Calu3 (cell line): ENCODE measurements at regions not wholly inside any gene's neighbourhood (a gene's known extent, or its start where the extent isn't known, plus 50 kb on each side); places are given as distances from the start of the nearest gene placed in this dataset.

Experiments used
- BruUV-seq: library from RNA; stranded (reverse); fragments of 400-500 nt; replicated peaks from 2 replicates; lab custom pipeline; 2021; lab: Mats Ljungman, UMichigan
- CTCF ChIA-PET: fragments of 300-600 bp; sonication (Branson Sonifier 250); formaldehyde crosslinking; loops from one replicate; lab custom pipeline; 2022; ENCODE audit warnings: antibody characterized with exemption; lab: Charles Lee
- DNase-seq: peaks from one replicate; pipeline ENCODE4 v3.0.0; 2022
- H3K27ac Mint-ChIP-seq: one replicate; pipeline ENCODE4 v1.8.0; 2022; ENCODE audit warnings: mixed read lengths; ENCODE audit not compliant: unreplicated experiment
- H3K27me3 Mint-ChIP-seq: one replicate; pipeline ENCODE4 v1.8.0; 2022; ENCODE audit warnings: mixed read lengths; ENCODE audit not compliant: unreplicated experiment
- H3K36me3 Mint-ChIP-seq: one replicate; pipeline ENCODE4 v1.8.0; 2022; ENCODE audit warnings: mild to moderate bottlenecking, moderate library complexity, mixed read lengths; ENCODE audit not compliant: insufficient read depth, unreplicated experiment
- H3K4me1 Mint-ChIP-seq: one replicate; pipeline ENCODE4 v1.8.0; 2022; ENCODE audit warnings: mild to moderate bottlenecking, low read depth, mixed read lengths; ENCODE audit not compliant: unreplicated experiment
- H3K4me3 Mint-ChIP-seq: one replicate; pipeline ENCODE4 v1.8.0; 2022; ENCODE audit warnings: mild to moderate bottlenecking, low read depth, moderate library complexity, mixed read lengths; ENCODE audit not compliant: unreplicated experiment
- H3K9me3 Mint-ChIP-seq: one replicate; pipeline ENCODE4 v1.8.0; 2022; ENCODE audit warnings: low read depth, mixed read lengths; ENCODE audit not compliant: unreplicated experiment
- CTCF ChIP-seq: fragments of 200-600 bp; IDR thresholded peaks from one replicate; pipeline ENCODE4 v1.8.0; 2022; ENCODE audit warnings: antibody characterized with exemption; ENCODE audit not compliant: unreplicated experiment
- intact Hi-C: fragments of 100-400 bp; cut with micrococcal nuclease; formaldehyde crosslinking; loops from one replicate; pipeline ENCODE4 v1.10.0; 2022; ENCODE audit not compliant: unreplicated experiment

DNA sequence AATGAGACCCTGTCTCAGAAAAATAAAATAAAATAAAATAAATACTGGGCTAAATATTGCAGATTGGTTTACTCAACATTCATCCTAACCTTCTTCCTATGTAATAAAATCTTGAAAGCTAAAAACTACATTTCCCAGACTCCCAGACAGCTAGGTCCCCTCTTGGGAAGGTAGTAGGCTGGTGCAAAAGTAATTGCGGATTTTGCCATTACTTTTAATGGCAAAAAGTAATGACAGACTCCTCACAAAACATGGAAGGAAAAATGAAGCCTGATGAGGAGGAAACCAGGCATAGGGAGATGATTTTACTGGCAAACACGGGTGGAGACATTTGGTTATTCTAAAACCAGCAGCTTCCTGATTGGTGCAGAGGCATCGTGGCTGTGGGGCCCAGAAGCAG lies 70.6 kb upstream of the E2F3 start:
- H3K9me3 Mint-ChIP-seq, result no peaks in the 10 kb centered on the region
- intact Hi-C loops, result no loop called here
- DNase-seq, result no peak
- H3K36me3 Mint-ChIP-seq, result no peaks in the 10 kb centered on the region
- H3K4me3 Mint-ChIP-seq, result no peak overlapping the region
- H3K27me3 Mint-ChIP-seq, result peaks cover 52% of the 10 kb centered on the region
- BruUV-seq, result no TSS peak
- no peak for TF ChIP-seq CTCF
- peaks cover 4% of the 10 kb centered on the region for H3K4me1 Mint-ChIP-seq
- CTCF ChIA-PET, result interaction anchor here (1.2 kb wide), 1 partner anchor 9 kb away, joined by 3 read pairs; no protein-coding TSS in a partner anchor
- H3K27ac Mint-ChIP-seq, result no peak overlapping the region

GRCh38 chr6:20331625-20332024 lies 70.1 kb upstream of the E2F3 start:
- Mint-ChIP-seq H3K4me1 (peaks cover 9% of the 10 kb centered on the region), H3K27ac (no peak overlapping the region), H3K9me3 (no peaks in the 10 kb centered on the region), H3K4me3 (no peak overlapping the region), H3K36me3 (no peaks in the 10 kb centered on the region), H3K27me3 (peaks cover 52% of the 10 kb centered on the region)
- intact Hi-C loops, result no loop called here
- no TSS peak for BruUV-seq
- no peak for TF ChIP-seq CTCF
- no peak for DNase-seq
- CTCF ChIA-PET, result interaction anchor here (0.5 kb wide), 1 partner anchor 1290 kb away, joined by 3 read pairs; no protein-coding TSS in a partner anchor

GRCh38 chr6:20332441-20333006 lies 69.2 kb upstream of the E2F3 start:
- no peak for TF ChIP-seq CTCF
- BruUV-seq, result no TSS peak
- Mint-ChIP-seq H3K36me3 (no peaks in the 10 kb centered on the region), H3K27me3 (peaks cover 51% of the 10 kb centered on the region), H3K9me3 (no peaks in the 10 kb centered on the region), H3K27ac (no peak overlapping the region), H3K4me3 (no peak overlapping the region), H3K4me1 (peaks cover 11% of the 10 kb centered on the region)
- CTCF ChIA-PET, result interaction anchor here (0.5 kb wide), 1 partner anchor 1289 kb away, joined by 3 read pairs; no protein-coding TSS in a partner anchor
- intact Hi-C loops, result no loop called here
- DNase-seq, result no peak

- DNase-seq, result no peak
- Mint-ChIP-seq H3K36me3 (no peaks in the 10 kb centered on the region), H3K27me3 (peaks cover 38% of the 10 kb centered on the region), H3K4me3 (no peak overlapping the region), H3K9me3 (no peaks in the 10 kb centered on the region), H3K27ac (no peak overlapping the region), H3K4me1 (peaks cover 19% of the 10 kb centered on the region)
- CTCF ChIA-PET, result no interaction called here
- TF ChIP-seq CTCF, result no peak
- no TSS peak for BruUV-seq
- intact Hi-C loops, result no loop called here
Measured at GRCh38 chr6:20333721-20334269, 67.9 kb upstream of the E2F3 start.
